Superior temporal gyrus (tissue), 1 donor: ENCODE measurements at regions not wholly inside any gene's neighbourhood (a gene's known extent, or its start where the extent isn't known, plus 50 kb on each side); places are given as distances from the start of the nearest gene placed in this dataset.

Experiments
- DNase-seq: peaks from one replicate; pipeline ENCODE4 v3.0.0-alpha.2; 2016; ENCODE audit errors: extremely low spot score

DNA sequence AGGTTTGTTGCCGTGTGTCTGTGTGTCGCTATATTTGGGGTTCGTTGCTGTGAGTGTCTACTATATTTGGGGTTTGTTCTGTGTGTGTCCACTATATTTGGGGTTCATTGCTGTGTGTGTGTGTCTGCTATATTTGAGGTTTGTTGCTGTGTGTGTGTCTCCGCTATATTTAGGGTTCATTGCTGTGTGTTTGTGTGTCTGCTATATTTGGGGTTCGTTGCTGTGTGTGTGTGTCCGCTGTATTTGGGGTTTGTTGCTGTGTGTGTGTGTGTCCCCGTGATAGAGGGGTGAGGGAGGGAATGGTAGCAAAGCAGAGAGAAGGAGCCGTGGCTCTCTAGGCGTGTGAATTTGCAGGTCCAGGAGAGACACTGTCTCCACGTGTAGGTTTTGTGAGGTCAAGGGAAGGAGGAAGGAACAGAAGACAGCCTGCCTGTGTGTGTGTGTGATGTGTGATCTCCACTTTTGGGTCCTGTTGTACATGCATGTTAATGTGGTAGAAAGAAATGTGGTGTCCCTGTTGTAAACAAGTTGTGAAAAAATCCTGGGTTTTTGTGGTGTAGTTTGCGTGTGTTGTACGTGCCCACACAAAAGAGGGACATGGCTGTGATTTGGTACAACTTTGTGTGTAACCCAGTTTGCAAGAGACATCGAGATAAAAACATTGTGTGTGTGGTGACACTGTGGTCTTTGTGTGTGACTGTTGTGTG, 56.3 kb upstream of the ECE1 start:
- no peak for DNase-seq

DNA sequence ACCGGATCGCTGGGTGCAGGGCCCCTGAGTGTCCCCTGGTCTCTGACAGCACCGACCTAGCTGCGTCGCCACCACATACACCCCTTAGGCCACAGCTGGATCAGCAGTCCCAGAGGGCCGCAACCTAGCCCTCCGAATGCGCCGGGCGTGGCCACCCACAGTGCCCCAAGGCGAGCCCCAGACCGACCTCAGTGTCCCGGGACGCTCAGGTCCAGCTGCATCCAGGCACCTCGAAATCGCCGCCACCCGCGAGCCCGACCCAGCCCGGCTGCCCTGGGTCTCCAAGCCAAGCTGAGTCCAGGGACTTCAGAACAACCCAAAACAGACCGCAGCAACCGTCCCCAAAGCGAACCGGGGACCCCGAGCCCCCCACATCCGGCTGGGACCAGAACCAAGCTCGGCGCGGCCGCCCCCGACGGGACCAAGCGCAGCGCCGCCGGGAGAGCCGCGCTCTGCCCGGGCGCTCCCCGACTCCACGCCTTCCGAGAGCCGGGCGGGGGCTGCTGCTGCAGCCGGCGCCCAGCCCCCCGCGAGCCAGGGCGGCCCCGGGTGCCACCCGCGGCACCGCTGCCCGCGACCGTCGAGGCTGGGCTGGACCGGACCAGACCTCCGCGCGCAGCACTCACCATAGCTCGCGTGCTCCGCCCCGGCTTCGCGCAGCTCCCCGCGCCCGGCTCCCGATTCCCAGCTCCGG, 54.6 kb upstream of the ECE1 start:
- DNase-seq = no peak

DNA sequence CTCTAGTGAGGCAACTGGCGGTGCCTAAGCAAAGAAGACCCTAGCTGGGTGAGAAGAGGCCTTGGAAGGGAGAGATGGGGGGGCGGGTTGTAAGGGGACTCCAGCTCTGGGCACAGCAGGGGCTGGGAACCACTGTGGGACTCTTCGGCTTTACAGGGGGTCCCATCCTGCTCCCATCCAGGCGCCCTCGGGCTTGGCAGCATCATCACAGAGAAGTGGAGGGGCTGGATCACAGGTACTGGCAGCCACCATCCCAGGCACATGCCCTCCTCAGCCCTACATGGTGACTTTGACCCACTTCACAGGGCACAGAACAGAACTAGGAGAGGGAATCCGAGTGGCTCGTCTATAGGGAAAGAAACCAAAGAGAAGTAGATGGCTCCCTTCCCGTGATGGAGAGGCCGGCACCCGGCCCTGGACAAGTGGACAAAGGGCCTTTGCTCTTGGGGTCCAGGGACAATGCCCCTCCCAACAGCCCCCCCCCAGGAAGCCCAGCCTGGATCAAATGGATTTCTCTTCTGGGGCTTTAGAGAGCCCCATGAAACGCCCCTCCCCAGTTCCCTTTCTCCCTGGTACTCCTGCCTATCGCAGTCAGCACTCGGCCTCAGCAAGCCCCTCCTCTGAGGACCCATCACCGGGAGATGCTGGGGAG, 54.0 kb upstream of the ECE1 start:
- DNase-seq = peak; percentile 47

DNA sequence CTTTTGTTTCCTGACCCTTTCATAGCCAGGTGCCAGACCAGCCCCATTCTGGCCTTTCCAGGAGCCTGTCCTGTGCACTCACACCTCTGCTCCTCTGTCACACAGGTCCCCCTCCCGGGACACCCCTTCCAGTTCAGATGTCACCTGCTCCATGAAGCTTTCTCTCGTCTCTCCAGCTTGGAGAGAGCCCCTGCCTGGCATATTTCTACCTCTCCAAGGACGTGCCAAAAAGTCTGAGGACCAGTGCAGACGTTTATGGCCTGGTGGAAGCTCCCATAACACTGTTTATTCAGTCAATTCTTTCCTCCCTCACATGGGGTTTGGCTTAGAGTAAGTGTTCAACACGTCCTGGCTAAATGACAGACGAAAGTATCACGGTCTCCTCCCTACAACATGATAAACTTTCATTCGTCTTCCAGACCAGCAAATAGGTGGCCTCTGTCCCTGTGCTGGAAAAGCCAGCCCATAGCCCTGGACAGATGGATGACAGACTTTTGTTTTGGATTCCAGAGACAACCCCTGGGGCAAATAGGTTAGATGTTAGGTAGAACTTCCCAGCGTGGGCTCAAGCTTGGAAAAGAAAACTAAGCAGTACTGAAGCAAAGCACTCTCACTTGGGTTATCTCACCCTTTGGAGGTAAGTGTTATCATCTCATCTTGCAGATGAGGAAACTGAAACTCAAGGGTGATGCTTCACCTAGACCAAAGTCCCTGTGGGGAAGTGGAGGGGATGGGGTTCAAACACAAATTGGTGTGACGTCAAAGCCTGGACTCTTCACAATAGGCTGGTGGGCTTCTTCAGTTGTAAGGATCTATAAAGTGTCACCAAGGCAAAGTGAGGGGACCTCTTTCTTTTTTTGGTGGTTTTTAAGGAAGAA, 52.9 kb upstream of the ECE1 start:
- peak; percentile 39 for DNase-seq

DNA sequence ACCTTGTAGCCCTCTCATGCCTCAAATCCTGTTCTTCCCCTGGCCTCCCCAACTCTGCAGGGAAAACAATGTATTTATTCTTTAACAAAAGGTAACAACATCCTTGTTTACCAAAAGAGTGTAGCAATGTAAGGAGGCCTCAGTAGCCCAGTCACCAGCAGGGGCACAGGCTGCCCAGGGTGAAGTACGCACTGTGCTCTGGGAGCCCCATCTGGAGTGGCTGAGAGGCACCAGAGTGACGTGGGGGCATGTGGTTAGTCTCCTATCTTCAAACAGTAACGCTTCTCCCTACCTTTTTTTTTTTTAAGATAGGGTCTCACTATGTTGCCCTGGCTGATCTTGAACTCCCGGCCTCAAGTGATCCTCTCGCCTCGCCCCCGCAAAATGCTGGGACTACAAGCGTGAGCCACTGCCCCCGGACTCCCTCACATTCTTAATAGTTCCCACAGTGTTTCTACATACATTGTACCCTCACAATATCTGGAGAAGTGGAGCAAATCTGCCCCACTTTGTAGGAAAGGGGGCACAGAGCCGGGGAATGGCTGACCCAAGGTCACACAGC, 51.3 kb upstream of the ECE1 start:
- DNase-seq = no peak

DNA sequence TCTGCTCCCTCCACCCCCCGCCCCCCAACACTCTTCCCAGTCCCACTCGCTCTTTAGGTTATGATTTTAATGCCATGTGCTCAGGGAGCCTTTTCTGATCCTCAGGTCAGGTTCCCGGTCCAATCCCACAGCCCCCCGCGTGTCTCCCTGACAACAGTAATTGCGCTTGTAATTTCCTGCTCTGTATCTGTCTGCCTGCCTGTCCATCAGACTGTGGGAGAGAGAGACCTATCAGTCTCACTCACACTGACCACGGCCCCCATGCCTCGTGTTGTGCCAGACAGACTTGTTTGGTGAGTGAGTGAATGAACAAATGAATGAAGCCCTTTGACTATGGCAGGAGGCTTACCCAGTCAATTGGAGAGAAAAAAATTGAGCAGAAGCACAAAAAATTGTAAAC, 50.8 kb upstream of the ECE1 start:
- DNase-seq = no peak

DNA sequence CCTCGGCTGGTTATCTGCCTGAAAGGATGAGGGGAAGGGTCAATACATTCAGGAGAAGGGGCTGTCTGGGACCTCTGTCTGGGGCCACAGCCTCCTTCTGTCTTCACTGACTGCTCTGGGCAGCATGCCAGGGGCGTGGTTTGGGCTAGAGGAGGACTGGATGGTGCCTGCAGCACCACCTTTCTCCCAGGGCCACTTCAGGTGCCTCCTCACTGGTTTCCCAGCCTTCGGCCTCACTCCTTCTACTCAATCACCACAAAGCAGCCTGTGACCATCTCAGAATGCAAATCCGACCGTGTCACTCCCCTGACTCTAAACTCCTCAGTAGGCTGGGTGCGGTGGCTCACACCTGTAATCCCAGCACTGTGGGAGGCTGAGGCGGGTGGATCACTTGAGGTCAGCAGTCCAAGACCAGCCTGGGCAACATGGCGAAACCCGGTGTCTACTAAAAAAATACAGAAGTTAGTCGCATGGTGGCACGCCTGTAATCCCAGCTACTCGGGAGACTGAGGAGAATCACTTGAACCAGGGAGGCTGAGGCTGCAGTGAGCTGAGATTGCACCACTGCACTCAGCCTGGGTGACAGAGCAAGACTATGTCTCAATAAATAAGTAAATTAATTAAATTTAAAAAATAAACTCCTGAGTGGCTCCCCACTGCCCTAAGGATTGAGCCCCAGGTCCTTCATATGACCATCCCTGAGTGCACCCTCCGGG, 50.1 kb upstream of the ECE1 start:
- no peak for DNase-seq
